HG03575 (cell line): ENCODE measurements at regions not wholly inside any gene's neighbourhood (a gene's known extent, or its start where the extent isn't known, plus 50 kb on each side); places are given as distances from the start of the nearest gene placed in this dataset.
"Not testable (repeated sequence)": the region's sequence is repeated elsewhere in the genome, so short reads cannot be mapped to it uniquely, and the experiment has no call there.

Experiments
- ATAC-seq: cut with Tn5 transposase; IDR thresholded peaks from one replicate; pipeline ENCODE4 v1.9.1; 2021; ENCODE audit not compliant: unreplicated experiment, insufficient number of reproducible peaks, low FRiP score; ENCODE audit errors: extremely low read depth

- no peak for ATAC-seq
Observed at GRCh38 chr11:97890466-97890865, 1130.3 kb upstream of the CNTN5 start.

- ATAC-seq: no peak
Observed at GRCh38 chr11:97893612-97894011, 1127.1 kb upstream of the CNTN5 start.

- ATAC-seq: no peak
Observed at GRCh38 chr11:97894978-97895377, 1125.8 kb upstream of the CNTN5 start.

GRCh38 chr11:97895572-97895971, 1125.2 kb upstream of the CNTN5 start:
- ATAC-seq: no peak

GRCh38 chr11:97902828-97903227, 1117.9 kb upstream of the CNTN5 start:
- ATAC-seq: no peak

- no peak for ATAC-seq
Observed at GRCh38 chr11:97905101-97905500, 1115.6 kb upstream of the CNTN5 start.

- ATAC-seq: no peak
Observed at GRCh38 chr11:97905671-97906070, 1115.1 kb upstream of the CNTN5 start.

- no peak for ATAC-seq
Observed at GRCh38 chr11:97908354-97908753, 1112.4 kb upstream of the CNTN5 start.

- ATAC-seq: no peak
Observed at GRCh38 chr11:97909614-97910399, 1110.9 kb upstream of the CNTN5 start.

GRCh38 chr11:97912629-97913028, 1108.1 kb upstream of the CNTN5 start:
- no peak for ATAC-seq

- ATAC-seq: not testable (repeated sequence)
Observed at GRCh38 chr11:97922933-97923332, 1097.8 kb upstream of the CNTN5 start.

GRCh38 chr11:97934572-97935208, 1086.1 kb upstream of the CNTN5 start:
- ATAC-seq: no peak

GRCh38 chr11:97937501-97937900, 1083.2 kb upstream of the CNTN5 start:
- no peak for ATAC-seq

- ATAC-seq: no peak
Observed at GRCh38 chr11:97938789-97939188, 1082.0 kb upstream of the CNTN5 start.

- ATAC-seq: no peak
Observed at GRCh38 chr11:97943493-97943892, 1077.3 kb upstream of the CNTN5 start.

- ATAC-seq: no peak
Observed at GRCh38 chr11:97948793-97949192, 1072.0 kb upstream of the CNTN5 start.

- ATAC-seq: no peak
Observed at GRCh38 chr11:97955595-97955994, 1065.2 kb upstream of the CNTN5 start.

GRCh38 chr11:97956904-97957303, 1063.8 kb upstream of the CNTN5 start:
- ATAC-seq: no peak

GRCh38 chr11:97961431-97961830, 1059.3 kb upstream of the CNTN5 start:
- no peak for ATAC-seq

GRCh38 chr11:97962758-97963157, 1058.0 kb upstream of the CNTN5 start:
- ATAC-seq: no peak
